ENCODE measurements at regions not wholly inside any gene's neighbourhood (a gene's known extent, or its start where the extent isn't known, plus 50 kb on each side); places are given as distances from the start of the nearest gene placed in this dataset.

DNA sequence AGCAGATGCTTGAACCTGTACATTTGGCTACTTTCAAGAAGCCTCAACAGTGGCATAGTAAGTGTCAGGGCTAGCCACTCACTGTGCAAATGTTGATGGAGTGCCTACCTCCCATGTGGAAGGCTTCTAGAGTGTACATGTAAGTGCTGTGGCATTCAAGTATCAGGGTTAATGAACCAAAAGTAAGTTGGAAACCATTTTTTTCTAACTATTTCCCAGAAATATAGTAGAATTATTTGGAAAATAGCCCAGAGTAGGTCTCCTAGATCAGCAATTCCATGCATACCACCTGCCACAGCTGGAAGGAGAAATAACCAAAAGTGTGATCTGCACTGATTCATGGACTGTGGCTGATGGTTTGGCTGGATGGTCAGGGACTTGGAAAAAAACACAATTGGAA is 53.3 kb downstream of the FOXD1 start:
- no peak for DNase-seq (ENCODE audit: low spot score)
- in situ Hi-C loops (cut with MboI; ENCODE audit: low sequenced_read_pairs, unreplicated experiment) = no loop called here

DNA sequence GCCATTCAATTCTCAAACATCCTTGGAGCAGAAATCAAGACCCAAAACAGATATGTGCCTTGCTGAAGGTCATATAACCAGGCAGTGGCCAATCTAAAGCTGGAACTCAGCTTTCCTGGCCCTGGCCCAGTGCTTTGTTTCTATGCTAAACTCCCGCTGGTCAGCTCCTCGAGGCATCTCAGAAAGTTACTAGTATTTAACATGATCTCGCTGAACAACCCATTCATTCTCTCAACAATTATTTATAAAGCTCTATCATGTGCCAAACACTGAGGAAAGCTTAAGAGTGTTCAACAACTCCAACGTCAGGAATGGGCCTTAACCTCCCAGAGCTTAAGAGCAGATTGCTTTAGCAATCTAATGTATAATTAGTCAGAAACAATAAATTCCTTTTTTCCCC is 54.0 kb downstream of the FOXD1 start:
- in situ Hi-C loops (cut with MboI; ENCODE audit: low sequenced_read_pairs, unreplicated experiment) = no loop called here
- TF ChIP-seq CTCF (IDR thresholded peaks at IDR 0.05; ENCODE audit: borderline replicate concordance, control extremely low read depth, extremely low read depth, insufficient read depth, missing control alignments) = no peak
- no peak for DNase-seq (ENCODE audit: low spot score)

More for the DNA sequence above, 53.3 kb downstream of the FOXD1 start:
- TF ChIP-seq CTCF (IDR thresholded peaks at IDR 0.05; ENCODE audit: borderline replicate concordance, control extremely low read depth, extremely low read depth, insufficient read depth, missing control alignments) = no peak

DNA sequence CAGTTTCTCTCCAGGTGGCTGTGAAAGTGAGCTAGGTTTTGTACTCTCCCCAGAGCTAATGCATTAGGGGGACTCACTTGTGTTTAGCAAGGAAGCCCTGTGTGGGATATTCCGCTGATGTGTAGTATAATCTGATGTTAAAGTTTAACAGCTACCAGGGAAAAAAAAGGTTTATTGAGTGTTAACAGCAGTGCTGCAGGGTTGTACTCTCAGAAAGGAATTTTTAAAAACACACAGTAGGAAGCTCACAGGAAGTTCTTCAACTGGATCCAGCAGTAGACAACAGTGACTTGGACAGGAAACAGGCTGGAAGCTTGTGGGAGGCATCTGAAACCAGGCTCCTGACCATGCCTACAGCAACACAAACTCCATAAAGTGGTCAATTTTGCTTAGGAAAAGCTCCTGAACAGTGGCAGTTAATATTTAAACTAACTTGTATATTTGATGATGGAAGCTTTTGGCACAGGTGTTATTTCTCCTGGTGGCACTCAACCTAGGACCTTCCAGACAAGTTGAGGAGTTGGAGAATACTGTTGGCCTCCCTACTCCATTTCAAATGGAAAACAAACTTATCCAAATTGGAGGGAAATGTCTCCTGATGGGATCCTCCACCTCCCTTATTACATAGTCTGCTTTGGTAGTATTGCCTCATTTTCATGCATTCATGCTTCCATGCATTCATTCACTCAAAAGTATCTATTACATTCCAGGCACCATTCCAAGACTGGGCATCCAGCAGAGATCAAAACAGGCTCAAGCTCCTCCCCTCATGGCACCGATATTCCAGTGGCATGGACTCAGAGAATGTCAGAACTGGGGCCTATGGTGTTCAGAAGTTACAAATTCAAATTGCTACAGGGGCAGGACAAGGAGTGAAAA is 54.7 kb downstream of the FOXD1 start:
- no peak for TF ChIP-seq CTCF (IDR thresholded peaks at IDR 0.05; ENCODE audit: borderline replicate concordance, control extremely low read depth, extremely low read depth, insufficient read depth, missing control alignments)
- DNase-seq (ENCODE audit: low spot score) = no peak
- in situ Hi-C loops (cut with MboI; ENCODE audit: low sequenced_read_pairs, unreplicated experiment) = no loop called here

DNA sequence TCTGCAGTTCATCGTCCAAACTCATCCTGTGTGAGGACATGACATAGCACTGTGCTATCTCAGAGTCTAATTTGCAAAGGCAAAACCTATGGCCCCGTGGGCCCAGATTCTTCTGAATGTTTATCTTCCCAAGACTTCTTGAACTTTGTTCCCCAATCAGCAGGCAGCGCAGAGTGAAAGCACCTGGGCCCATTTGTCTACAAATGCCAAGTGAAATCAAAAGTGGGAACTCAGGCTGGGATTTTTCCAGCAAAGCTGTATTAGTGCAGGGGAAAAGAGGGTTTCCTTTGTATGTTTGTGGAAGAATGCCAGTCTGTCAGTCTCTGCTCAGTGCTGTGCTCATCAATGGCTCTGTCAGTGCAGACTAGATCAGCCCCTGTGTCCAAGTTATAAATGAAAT is 55.8 kb downstream of the FOXD1 start:
- DNase-seq (ENCODE audit: low spot score) = no peak
- in situ Hi-C loops (cut with MboI; ENCODE audit: low sequenced_read_pairs, unreplicated experiment) = no loop called here
- no peak for TF ChIP-seq CTCF (IDR thresholded peaks at IDR 0.05; ENCODE audit: borderline replicate concordance, control extremely low read depth, extremely low read depth, insufficient read depth, missing control alignments)

DNA sequence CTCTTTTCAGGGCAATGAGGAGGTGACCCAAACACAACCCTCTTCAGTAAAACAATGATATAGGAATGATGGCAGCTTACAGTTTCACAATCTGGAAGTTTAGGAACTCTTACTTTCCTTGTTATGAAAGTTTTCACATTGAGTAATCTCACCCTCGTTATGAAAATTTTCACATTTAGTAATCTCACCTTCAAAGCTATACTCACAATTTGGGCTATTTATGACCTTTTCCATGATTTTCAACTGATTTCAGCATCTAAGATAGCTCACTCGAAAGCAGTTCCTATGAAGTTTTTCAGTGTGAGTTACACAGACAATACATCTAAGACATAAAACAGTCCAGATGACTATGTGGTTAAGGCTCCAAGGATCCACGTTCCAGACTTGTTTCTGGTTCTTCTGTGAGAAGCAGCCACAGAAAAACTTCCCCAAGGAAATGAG is 57.1 kb downstream of the FOXD1 start:
- no peak for TF ChIP-seq CTCF (IDR thresholded peaks at IDR 0.05; ENCODE audit: borderline replicate concordance, control extremely low read depth, extremely low read depth, insufficient read depth, missing control alignments)
- in situ Hi-C loops (cut with MboI; ENCODE audit: low sequenced_read_pairs, unreplicated experiment) = no loop called here
- DNase-seq (ENCODE audit: low spot score) = no peak

DNA sequence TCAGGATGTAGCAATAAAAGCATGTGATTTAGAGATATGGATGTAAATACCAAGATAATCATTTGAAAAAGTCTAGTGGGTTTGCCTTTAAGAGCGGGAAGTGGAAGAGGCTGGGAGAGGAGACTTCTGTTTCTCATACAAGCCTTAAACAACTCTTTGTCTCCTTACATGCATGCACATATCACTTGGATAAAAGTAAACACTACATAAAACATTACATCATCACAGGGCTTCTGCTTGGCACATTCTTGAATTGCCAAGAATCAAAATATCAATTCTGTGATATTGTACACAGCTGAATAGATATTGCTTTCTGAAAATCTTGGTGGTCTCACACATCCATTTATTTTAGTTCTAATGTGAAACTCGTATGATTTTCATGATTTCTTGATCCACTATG is 57.6 kb downstream of the FOXD1 start:
- in situ Hi-C loops (cut with MboI; ENCODE audit: low sequenced_read_pairs, unreplicated experiment) = no loop called here
- no peak for DNase-seq (ENCODE audit: low spot score)
- TF ChIP-seq CTCF (IDR thresholded peaks at IDR 0.05; ENCODE audit: borderline replicate concordance, control extremely low read depth, extremely low read depth, insufficient read depth, missing control alignments) = no peak

Data from GM13976 (cell line).